CD4-positive, CD25-positive, alpha-beta regulatory T cell (primary cell): ENCODE measurements at regions not wholly inside any gene's neighbourhood (a gene's known extent, or its start where the extent isn't known, plus 50 kb on each side); places are given as distances from the start of the nearest gene placed in this dataset.
"Not testable (repeated sequence)": the region's sequence is repeated elsewhere in the genome, so short reads cannot be mapped to it uniquely, and the experiment has no call there.

Source experiments
- ATAC-seq, 2 donors: fragments of 150-1000 bp; cut with Tn5 transposase; one replicate each; pipeline ENCODE4 v1.10.0; 2021; ENCODE audit warnings: low read depth in 2 of 2, moderate number of reproducible peaks in 2 of 2, moderate library complexity in 1 of 2
- DNase-seq, 3 donors: peaks; one replicate each; pipeline versions ENCODE4 v3.0.0 to v3.0.0-alpha.2; 2012 to 2022; ENCODE audit warnings: mixed read lengths in 1 of 3
- H3K27ac ChIP-seq: one replicate; pipeline ENCODE4 v1.7.0; 2013; ENCODE audit warnings: mild to moderate bottlenecking, low read length; ENCODE audit not compliant: insufficient read depth, poor library complexity, severe bottlenecking
- H3K27me3 ChIP-seq: one replicate; pipeline ENCODE4 v1.7.0; 2013; ENCODE audit warnings: low read length; ENCODE audit not compliant: control insufficient read depth, insufficient read depth
- H3K36me3 ChIP-seq: one replicate; pipeline ENCODE4 v1.7.0; 2013; ENCODE audit warnings: mild to moderate bottlenecking, low read length, moderate library complexity; ENCODE audit not compliant: control insufficient read depth, insufficient read depth
- H3K4me1 ChIP-seq: 2 replicates; pipeline ENCODE4 v1.7.0; 2013; ENCODE audit warnings: mild to moderate bottlenecking, low read length; ENCODE audit not compliant: insufficient read depth, control insufficient read depth, poor library complexity, severe bottlenecking
- H3K4me3 ChIP-seq: one replicate; pipeline ENCODE4 v1.7.0; 2013; ENCODE audit warnings: low read depth, mild to moderate bottlenecking, low read length, moderate library complexity
- H3K9me3 ChIP-seq, 2 experiments: 1 replicate in 1 of 2; 2 replicates in 1 of 2; pipeline ENCODE4 v1.7.0; 2013; ENCODE audit warnings: low read length in 2 of 2, mild to moderate bottlenecking in 1 of 2, moderate library complexity in 1 of 2; ENCODE audit not compliant: control insufficient read depth in 2 of 2
- H3K27ac Mint-ChIP-seq, 3 donors: one replicate each; pipeline ENCODE4 v1.8.0; 2020 to 2022; ENCODE audit warnings: mild to moderate bottlenecking in 3 of 3, mixed read lengths in 3 of 3, moderate library complexity in 2 of 3
- H3K27me3 Mint-ChIP-seq: one replicate; pipeline ENCODE4 v1.8.0; 2022; ENCODE audit warnings: mild to moderate bottlenecking, mixed read lengths
- H3K36me3 Mint-ChIP-seq: one replicate; pipeline ENCODE4 v1.8.0; 2020; ENCODE audit warnings: mixed read lengths
- H3K4me1 Mint-ChIP-seq, 4 donors: one replicate each; pipeline ENCODE4 v1.8.0; 2020 to 2022; ENCODE audit warnings: mixed read lengths in 4 of 4, mild to moderate bottlenecking in 1 of 4
- H3K4me3 Mint-ChIP-seq, 4 donors: one replicate each; pipeline ENCODE4 v1.8.0; 2020 to 2022; ENCODE audit warnings: mild to moderate bottlenecking in 4 of 4, mixed read lengths in 4 of 4, moderate library complexity in 3 of 4
- H3K9me3 Mint-ChIP-seq, 7 donors: one replicate each; pipeline ENCODE4 v1.8.0; 2020 to 2022; ENCODE audit warnings: mixed read lengths in 7 of 7, mild to moderate bottlenecking in 3 of 7, moderate library complexity in 2 of 7

DNA sequence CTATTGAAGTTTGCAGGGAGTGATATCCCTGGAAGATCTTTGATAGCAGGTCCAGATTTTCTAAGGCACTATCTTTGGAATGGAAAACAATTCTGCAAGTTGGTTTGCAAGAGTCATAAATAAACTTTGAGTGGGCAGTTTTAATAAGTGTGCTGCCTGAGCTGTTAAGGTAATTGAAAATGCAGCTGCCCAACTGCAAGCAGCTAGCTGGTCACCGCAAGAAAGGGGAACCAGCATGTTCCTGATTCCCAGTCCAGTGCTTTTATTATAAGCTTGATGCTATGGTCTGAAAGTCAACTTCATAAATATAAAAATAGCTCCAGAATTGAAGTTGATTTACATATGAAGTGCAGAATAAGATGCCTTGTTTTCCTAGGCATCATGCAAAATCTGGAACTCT is 308.4 kb downstream of the ZNF248 start:
- no peaks in the 10 kb centered on the region for H3K4me1 ChIP-seq

DNA sequence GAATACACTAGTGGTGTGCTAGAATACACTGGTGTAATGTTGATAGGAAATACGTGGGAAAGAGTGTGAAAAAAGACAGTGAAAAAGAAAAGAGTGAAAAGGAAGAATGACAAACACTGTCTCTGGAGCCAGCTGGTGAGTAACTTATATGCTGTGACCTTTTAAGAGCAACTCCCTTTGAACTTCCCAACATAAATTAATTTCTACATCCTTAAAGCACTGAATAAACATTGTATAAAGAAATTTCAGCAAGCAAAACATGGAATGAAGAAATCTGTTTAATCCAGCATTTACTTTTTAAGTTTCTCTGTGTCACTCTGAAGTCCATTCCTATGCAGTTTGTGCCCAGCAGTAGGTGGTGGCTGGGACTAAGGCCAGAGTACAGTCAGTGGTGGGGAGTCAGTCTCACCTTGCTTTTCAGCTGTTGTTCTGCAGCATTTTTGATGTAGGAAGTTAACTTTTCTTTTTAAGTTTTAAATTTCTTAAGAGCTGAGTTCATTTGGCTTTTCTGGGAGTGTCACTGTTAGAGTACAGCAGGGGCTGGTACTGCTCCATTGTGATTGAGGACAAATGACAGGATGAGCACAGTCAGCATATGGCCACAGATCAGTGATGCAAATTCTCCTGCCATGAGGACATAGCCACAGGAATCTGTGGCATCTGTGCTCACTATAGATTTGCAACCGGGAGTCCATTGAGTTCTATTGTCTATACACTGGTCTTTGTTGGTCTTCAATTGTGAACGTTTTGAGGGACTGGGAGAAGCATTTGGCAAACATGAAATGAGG is 321.8 kb downstream of the ZNF248 start:
- no peak overlapping the region for H3K27ac ChIP-seq
- Mint-ChIP-seq H3K4me1 (no peaks in the 10 kb centered on the region), H3K27me3 (no peaks in the 10 kb centered on the region), H3K27ac (no peak overlapping the region), H3K9me3 (peaks cover 4 to 18% (median 6%) of the 10 kb centered on the region in 7 donors), H3K36me3 (no peaks in the 10 kb centered on the region), H3K4me3 (peak overlapping the region in 1 of 4 donors; percentile 23)
- no peaks in the 10 kb centered on the region for H3K36me3 ChIP-seq
- DNase-seq (no peak), ATAC-seq (no peak)
- H3K4me1 ChIP-seq, result no peaks in the 10 kb centered on the region
- no peaks in the 10 kb centered on the region for H3K27me3 ChIP-seq
- no peaks in the 10 kb centered on the region for H3K9me3 ChIP-seq
- no peak overlapping the region for H3K4me3 ChIP-seq

More for the DNA sequence above, 308.4 kb downstream of the ZNF248 start:
- no peak for DNase-seq
- Mint-ChIP-seq H3K9me3 (peaks cover 0 to 8% (median 0%) of the 10 kb centered on the region in 7 donors), H3K36me3 (no peaks in the 10 kb centered on the region), H3K27ac (no peak overlapping the region), H3K4me3 (no peak overlapping the region), H3K27me3 (no peaks in the 10 kb centered on the region), H3K4me1 (no peaks in the 10 kb centered on the region)
- ATAC-seq, result no peak
- Histone ChIP-seq H3K27ac (no peak overlapping the region), H3K27me3 (no peaks in the 10 kb centered on the region), H3K9me3 (no peaks in the 10 kb centered on the region), H3K4me3 (no peak overlapping the region), H3K36me3 (no peaks in the 10 kb centered on the region)

DNA sequence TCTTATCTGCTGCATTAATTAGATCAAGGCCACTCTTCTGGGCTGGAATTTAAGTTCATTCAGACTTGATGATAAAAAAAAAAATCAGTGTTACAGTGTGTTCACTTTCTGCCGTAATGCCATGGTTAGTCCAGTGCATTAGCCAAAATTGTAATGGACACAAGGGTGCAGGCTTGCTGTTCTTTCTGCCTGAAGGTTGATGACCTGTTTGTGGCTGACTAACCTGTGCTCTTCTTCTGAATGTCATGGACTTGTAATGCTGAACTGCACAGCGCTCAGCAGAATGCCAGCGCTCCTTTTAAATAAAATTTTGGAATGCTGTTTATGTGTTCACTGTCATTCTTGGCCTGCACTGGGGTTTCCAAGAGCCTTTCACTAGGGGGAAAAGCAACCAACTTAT is 323.2 kb downstream of the ZNF248 start:
- H3K27ac ChIP-seq, result no peak overlapping the region
- peaks cover 4 to 18% (median 9%) of the 10 kb centered on the region in 7 donors for H3K9me3 Mint-ChIP-seq
- no peaks in the 10 kb centered on the region for H3K36me3 Mint-ChIP-seq
- no peak overlapping the region for H3K27ac Mint-ChIP-seq
- DNase-seq (no peak), ATAC-seq (no peak)
- no peaks in the 10 kb centered on the region for H3K4me1 Mint-ChIP-seq
- no peaks in the 10 kb centered on the region for H3K9me3 ChIP-seq
- H3K27me3 Mint-ChIP-seq, result no peaks in the 10 kb centered on the region
- H3K4me3 Mint-ChIP-seq, result no peak overlapping the region
- H3K36me3 ChIP-seq, result no peaks in the 10 kb centered on the region
- no peaks in the 10 kb centered on the region for H3K27me3 ChIP-seq
- no peak overlapping the region for H3K4me3 ChIP-seq
- no peaks in the 10 kb centered on the region for H3K4me1 ChIP-seq

DNA sequence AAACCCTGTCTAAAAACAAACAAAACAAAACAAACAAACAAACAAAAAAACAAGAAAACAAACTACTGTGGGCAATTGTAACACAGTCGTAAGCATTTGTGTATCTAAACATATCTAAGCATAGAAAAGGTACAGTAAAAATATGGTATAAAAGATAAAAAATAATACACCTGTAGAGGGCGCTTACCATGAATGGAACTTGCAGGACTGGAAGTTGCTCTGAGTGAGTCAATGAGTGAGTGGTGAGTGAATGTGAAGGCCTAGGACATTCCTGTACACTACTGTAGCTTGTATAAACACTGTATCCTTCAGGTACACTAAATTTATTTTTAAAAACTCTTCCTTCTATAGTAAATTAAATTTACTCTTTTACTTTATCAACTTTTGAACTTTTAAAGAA is 332.0 kb downstream of the ZNF248 start:
- H3K27me3 Mint-ChIP-seq, H3K4me3 ChIP-seq, H3K9me3 Mint-ChIP-seq, H3K27ac Mint-ChIP-seq, H3K27me3 ChIP-seq, ATAC-seq, H3K9me3 ChIP-seq, H3K27ac ChIP-seq, H3K4me1 Mint-ChIP-seq, H3K36me3 ChIP-seq, H3K4me3 Mint-ChIP-seq, H3K36me3 Mint-ChIP-seq, H3K4me1 ChIP-seq: not testable (repeated sequence)
- DNase-seq, result peak in 1 of 3 donors; percentile 0

DNA sequence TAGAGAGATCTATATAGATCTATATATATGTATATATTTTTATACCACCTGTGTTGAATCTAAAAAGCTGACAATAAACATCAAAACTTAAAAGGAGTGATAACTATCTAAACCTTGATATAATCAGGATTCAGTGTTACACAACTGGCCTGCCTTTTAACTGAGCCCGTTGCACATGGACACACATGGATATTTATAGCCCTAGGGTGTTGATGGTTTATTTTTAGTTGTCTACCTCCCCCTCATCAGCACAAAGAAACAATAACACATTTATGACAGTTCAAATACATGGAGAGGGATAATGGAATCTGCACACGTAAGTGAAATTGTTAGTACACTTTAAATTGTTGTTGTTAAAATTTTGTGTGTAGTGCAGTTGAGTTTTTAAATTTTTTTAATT is 336.9 kb downstream of the ZNF248 start:
- Histone ChIP-seq H3K9me3 (no peaks in the 10 kb centered on the region), H3K27ac (no peak overlapping the region), H3K36me3 (no peaks in the 10 kb centered on the region), H3K4me3 (no peak overlapping the region), H3K27me3 (no peaks in the 10 kb centered on the region), H3K4me1 (no peaks in the 10 kb centered on the region)
- H3K27me3 Mint-ChIP-seq, result no peaks in the 10 kb centered on the region
- no peak overlapping the region for H3K27ac Mint-ChIP-seq
- peaks cover 0 to 5% (median 2%) of the 10 kb centered on the region in 7 donors for H3K9me3 Mint-ChIP-seq
- H3K4me3 Mint-ChIP-seq, result no peak overlapping the region
- peaks cover 0 to 5% (median 0%) of the 10 kb centered on the region in 4 donors for H3K4me1 Mint-ChIP-seq
- H3K36me3 Mint-ChIP-seq, result no peaks in the 10 kb centered on the region
- DNase-seq (no peak), ATAC-seq (no peak)

DNA sequence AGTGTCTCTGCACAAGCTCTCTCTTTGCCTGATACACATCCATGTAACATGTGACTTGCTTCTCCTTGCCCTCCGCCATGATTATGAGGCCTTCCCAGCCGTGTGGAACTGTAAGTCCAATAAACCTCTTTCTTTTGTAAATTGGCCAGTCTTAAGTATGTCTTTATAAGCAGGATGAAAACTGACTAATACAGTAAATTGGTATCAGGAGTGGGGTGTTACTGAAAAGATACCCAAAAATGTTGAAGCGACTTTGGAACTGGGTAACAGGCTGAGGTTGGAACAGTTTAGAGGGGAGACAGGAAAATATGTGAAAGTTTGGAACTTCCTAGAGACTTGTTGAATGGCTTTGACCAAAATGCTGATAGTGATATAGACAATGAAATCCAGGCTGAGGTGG is 346.9 kb downstream of the ZNF248 start:
- not testable (repeated sequence) for H3K27ac ChIP-seq, H3K4me1 ChIP-seq, H3K27me3 Mint-ChIP-seq, ATAC-seq, H3K4me3 Mint-ChIP-seq, DNase-seq, H3K36me3 ChIP-seq, H3K36me3 Mint-ChIP-seq, H3K27me3 ChIP-seq, H3K4me3 ChIP-seq, H3K27ac Mint-ChIP-seq, H3K4me1 Mint-ChIP-seq
- H3K9me3 ChIP-seq, result peaks cover 0 to 15% of the 10 kb centered on the region in 2 experiments
- H3K9me3 Mint-ChIP-seq, result peaks cover 0 to 33% (median 10%) of the 10 kb centered on the region in 7 donors

DNA sequence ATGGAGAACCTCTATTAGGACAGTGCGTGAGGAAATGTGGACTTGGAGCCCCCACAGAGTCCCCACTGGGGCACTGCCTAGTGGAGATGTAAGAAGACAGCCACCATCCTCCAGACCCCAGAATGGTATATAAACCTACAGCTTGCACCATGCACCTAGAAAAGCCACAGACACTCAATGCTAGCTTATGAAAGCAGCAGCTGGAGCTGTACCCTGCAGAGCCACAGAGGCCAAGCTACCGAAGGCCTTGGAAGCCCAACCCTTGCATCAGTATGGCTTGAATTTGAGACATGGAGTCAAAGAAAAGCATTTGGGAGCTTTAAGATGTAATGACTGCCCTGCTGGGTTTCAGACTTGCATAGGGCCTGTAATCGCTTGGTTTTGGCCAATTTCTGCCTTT is 361.3 kb downstream of the ZNF248 start:
- Mint-ChIP-seq H3K27ac (no peak overlapping the region), H3K36me3 (no peaks in the 10 kb centered on the region), H3K4me1 (no peaks in the 10 kb centered on the region), H3K4me3 (no peak overlapping the region), H3K9me3 (peaks cover 2 to 9% (median 5%) of the 10 kb centered on the region in 7 donors), H3K27me3 (no peaks in the 10 kb centered on the region)
- no peaks in the 10 kb centered on the region for H3K36me3 ChIP-seq
- no peaks in the 10 kb centered on the region for H3K9me3 ChIP-seq
- H3K4me1 ChIP-seq, result no peaks in the 10 kb centered on the region
- no peak for ATAC-seq
- H3K4me3 ChIP-seq, result no peak overlapping the region
- no peak overlapping the region for H3K27ac ChIP-seq
- no peak for DNase-seq
- no peaks in the 10 kb centered on the region for H3K27me3 ChIP-seq

DNA sequence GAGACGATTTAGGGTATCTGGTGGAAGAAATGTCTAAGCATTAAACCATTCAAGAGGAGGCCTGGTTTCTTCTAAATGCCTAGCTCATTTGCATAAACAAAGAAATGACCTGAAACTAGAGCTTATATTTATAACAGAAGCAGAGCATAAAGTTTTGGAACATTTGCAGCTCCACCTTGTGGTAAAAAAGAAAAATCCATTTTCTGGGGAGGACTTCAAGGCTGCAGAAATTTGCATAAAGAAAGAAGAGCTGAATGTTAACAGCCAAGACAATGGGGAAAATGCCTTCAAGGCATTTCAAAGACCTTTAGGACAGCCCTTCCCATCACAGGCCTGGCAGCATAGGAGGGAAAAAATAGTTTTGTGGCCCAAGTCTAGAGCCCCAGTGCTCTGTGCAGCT is 362.0 kb downstream of the ZNF248 start:
- H3K36me3 ChIP-seq, result no peaks in the 10 kb centered on the region
- H3K36me3 Mint-ChIP-seq, result no peaks in the 10 kb centered on the region
- H3K4me1 ChIP-seq, result no peaks in the 10 kb centered on the region
- no peaks in the 10 kb centered on the region for H3K9me3 ChIP-seq
- DNase-seq, result peak in 1 of 3 donors; percentile 0
- H3K4me1 Mint-ChIP-seq, result no peaks in the 10 kb centered on the region
- no peak overlapping the region for H3K27ac ChIP-seq
- no peaks in the 10 kb centered on the region for H3K27me3 Mint-ChIP-seq
- H3K9me3 Mint-ChIP-seq, result peaks cover 2 to 10% (median 5%) of the 10 kb centered on the region in 7 donors
- ATAC-seq, result no peak
- no peak overlapping the region for H3K4me3 Mint-ChIP-seq
- H3K27ac Mint-ChIP-seq, result no peak overlapping the region
- no peak overlapping the region for H3K4me3 ChIP-seq
- H3K27me3 ChIP-seq, result no peaks in the 10 kb centered on the region
